Spinal cord (tissue), 9 donors: ENCODE measurements at regions not wholly inside any gene's neighbourhood (a gene's known extent, or its start where the extent isn't known, plus 50 kb on each side); places are given as distances from the start of the nearest gene placed in this dataset.

Source experiments
- DNase-seq, 6 donors: peaks; one replicate each; pipeline versions ENCODE4 v3.0.0 to v3.0.0-alpha.2; 2013 to 2015; ENCODE audit warnings: low spot score in 6 of 6, low read depth in 4 of 6
- H3K27ac ChIP-seq: one replicate; pipeline ENCODE4 v1.5.1; 2013; ENCODE audit warnings: low read depth, low read length, control low read depth
- H3K27me3 ChIP-seq: one replicate; pipeline ENCODE4 v1.6.1; 2013; ENCODE audit warnings: low read length; ENCODE audit not compliant: control insufficient read depth, insufficient read depth
- H3K36me3 ChIP-seq: one replicate; pipeline ENCODE4 v1.6.1; 2013; ENCODE audit warnings: low read length; ENCODE audit not compliant: control insufficient read depth, insufficient read depth
- H3K4me1 ChIP-seq: one replicate; pipeline ENCODE4 v1.6.1; 2013; ENCODE audit warnings: low read length; ENCODE audit not compliant: control insufficient read depth, insufficient read depth
- H3K4me3 ChIP-seq: one replicate; pipeline ENCODE4 v1.5.1; 2013; ENCODE audit warnings: low read depth, low read length, control low read depth
- H3K9me3 ChIP-seq: one replicate; pipeline ENCODE4 v1.6.1; 2013; ENCODE audit warnings: low read length; ENCODE audit not compliant: control insufficient read depth, insufficient read depth
- WGBS: methylation state at CpG from one replicate; pipeline ENCODE4 v1.1.5; 2013; ENCODE audit warnings: missing lambda C conversion rate; ENCODE audit not compliant: insufficient coverage; 5-methylcytosine and 5-hydroxymethylcytosine counted together
- donor health status: healthy.

DNA sequence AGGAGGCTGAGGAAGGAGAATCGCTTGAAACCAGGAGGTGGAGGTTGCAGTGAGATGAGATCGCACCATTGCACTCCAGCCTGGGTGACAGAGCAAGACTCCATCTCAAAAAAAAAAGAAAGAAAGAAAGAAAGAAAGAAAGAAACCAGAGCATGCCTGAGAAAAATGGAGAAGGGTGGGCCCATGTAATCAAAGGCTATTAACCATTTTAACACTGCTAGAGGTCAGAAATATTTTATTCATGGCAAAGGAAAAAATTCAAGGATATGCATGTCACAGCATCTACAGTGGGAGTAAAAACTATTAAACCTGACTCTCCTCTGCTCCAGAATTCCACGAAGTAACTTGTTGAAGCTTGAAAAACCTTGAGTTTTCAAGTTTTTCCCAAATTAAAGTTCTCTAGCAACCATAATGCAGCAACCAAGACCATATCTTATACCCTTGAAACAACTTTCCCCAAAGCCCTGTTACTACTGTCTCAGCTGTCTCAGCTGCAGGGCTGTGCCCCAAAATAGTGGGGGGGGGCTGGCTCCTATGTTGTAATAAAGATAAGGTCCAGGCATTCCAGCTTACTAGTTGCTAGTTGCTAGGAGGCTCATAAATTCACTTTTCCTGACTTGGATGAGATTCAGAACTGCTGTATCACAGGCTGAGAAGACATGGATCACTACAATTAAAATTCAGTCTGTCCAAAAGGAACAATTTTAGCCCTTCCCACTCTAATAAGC is 112.9 kb upstream of the SOD1 start:
- 75% methylated on average over 1 of the region's 3 CpGs for WGBS
- peak in 1 of 6 donors; percentile 46 for DNase-seq
- Histone ChIP-seq H3K4me3 (no peak overlapping the region), H3K4me1 (no peaks in the 10 kb centered on the region), H3K9me3 (no peaks in the 10 kb centered on the region), H3K27ac (peak overlapping the region; percentile 40), H3K36me3 (no peaks in the 10 kb centered on the region), H3K27me3 (no peaks in the 10 kb centered on the region)

DNA sequence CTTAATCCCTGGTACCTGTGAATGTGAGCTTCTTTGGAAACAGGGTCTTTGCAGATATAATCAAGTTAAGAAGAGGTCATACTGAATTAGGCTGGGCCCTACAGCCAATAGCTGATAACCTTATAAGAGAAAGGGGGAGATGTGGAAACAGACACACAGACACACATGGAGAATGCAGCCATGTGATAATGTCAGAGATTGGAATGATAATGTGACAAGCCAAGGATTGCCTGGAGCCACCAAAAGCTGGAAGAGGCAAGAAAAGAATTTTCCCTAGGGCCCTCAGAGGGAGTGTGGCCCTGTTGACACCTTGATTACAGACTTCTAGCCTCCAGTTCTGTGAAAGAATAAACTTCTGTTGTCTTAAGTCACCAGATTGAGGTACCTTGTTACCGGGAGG is 114.5 kb upstream of the SOD1 start:
- Histone ChIP-seq H3K27me3 (no peaks in the 10 kb centered on the region), H3K9me3 (no peaks in the 10 kb centered on the region), H3K36me3 (no peaks in the 10 kb centered on the region), H3K4me1 (no peaks in the 10 kb centered on the region), H3K4me3 (no peak overlapping the region), H3K27ac (no peak overlapping the region)
- 57% methylated on average over 1 of the region's 1 CpG for WGBS
- DNase-seq = no peak

DNA sequence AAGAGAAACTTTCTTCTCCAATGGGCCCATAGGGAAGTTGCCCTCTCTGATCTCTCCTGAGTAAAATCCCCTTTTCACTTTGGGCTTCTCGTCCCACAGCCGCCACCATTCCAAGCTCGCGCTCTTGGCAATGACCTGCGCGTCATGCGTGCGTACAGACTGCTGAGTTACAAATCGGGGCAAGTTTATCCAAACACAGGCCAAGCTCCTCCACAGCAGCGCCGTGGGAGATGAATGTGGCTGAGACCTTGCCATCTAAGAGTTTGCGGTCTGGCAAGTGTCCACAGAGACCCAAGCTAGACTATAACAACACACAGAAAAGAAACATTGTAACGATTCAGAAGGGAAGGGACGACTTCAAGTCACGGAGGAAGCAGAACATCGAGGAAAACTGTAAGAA is 116.3 kb upstream of the SOD1 start:
- H3K4me1 ChIP-seq = no peaks in the 10 kb centered on the region
- no peak overlapping the region for H3K4me3 ChIP-seq
- DNase-seq = peak in 2 of 6 donors; percentile 35 to 52
- no peaks in the 10 kb centered on the region for H3K36me3 ChIP-seq
- no peaks in the 10 kb centered on the region for H3K9me3 ChIP-seq
- peak overlapping the region; percentile 11 for H3K27ac ChIP-seq
- WGBS = 71% methylated on average over 10 of the region's 16 CpGs
- H3K27me3 ChIP-seq = no peaks in the 10 kb centered on the region

DNA sequence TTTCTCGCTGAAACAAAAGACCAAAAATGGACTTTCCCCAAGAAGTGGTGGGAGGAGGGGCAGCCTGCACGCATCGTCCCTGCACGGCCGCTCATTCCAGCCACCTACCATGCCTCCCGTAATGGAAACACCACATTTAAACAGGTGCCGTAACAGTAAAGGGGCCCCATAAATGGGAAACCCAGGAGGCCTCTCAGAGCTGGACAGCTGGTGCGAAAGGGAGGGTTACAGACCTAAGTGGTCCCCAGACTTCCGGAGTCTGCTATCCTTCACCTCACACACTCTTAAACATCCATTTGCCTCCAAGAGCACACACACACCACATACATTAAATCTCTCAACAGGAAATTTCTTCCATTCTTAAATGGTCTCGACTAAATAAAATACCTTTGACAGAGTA is 120.7 kb upstream of the SOD1 start:
- DNase-seq = peak in 1 of 6 donors; percentile 22

DNA sequence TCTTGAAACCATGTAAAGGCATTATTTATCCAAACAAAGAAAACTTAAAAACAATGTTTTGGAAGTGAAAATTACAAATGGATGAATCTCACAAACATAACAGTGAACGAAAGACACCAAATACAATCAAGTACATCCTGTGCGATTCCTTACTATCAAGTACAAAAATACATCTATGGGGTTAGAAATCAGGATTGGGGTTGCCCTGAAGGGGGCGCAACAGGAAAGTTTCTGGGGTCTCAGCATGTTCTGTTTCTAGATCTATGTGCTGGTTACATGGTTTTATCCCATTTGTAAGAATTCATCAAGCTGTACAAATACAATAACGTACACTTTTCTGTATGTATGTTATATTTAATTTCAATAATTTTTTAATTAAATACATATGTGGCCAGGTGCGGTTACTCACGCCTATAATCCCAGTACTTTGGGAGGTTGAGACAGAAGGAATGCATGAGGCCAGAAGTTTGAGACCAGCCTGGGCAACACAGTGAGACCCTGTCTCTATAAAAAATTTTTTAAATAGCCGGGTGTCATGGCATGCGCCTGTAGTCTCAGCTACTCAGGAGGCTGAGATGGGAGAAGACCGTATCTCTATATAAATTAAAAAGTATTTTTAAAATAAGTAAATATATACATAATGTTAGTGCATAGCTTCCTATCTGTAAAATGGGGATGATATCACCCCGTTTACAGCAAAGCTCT is 121.5 kb upstream of the SOD1 start:
- no peak for DNase-seq
- WGBS = no CpG with 5 or more reads among the region's 10 CpGs
- H3K27ac ChIP-seq = no peak overlapping the region

More for the DNA sequence above, 120.7 kb upstream of the SOD1 start:
- Histone ChIP-seq H3K4me1 (no peaks in the 10 kb centered on the region), H3K9me3 (no peaks in the 10 kb centered on the region), H3K27me3 (no peaks in the 10 kb centered on the region), H3K4me3 (no peak overlapping the region), H3K27ac (no peak overlapping the region), H3K36me3 (no peaks in the 10 kb centered on the region)
- 50% methylated on average over 1 of the region's 10 CpGs for WGBS

DNA sequence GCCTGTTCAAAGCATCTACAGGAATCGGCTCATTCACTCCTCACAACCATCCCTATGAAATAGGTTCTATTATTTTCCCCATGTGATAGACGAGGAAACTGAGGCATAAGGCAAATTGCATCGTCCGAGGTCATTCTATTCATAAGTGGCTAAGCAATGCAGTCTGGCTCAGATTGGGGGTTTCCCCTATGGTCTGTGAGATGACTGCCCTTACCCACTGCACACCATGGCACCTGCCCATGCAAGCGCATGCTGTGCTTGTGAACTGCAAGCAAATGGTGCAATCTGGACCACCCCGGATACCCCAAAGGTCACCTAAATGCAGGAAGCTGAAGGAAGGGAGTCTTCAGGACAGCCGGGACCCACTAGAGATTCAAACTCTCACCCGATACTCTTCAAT is 123.4 kb upstream of the SOD1 start:
- H3K4me1 ChIP-seq = peaks cover 8% of the 10 kb centered on the region
- H3K4me3 ChIP-seq = no peak overlapping the region
- 90% methylated on average over 2 of the region's 8 CpGs for WGBS
- H3K27me3 ChIP-seq = no peaks in the 10 kb centered on the region
- H3K36me3 ChIP-seq = no peaks in the 10 kb centered on the region
- no peaks in the 10 kb centered on the region for H3K9me3 ChIP-seq
- no peak overlapping the region for H3K27ac ChIP-seq
- no peak for DNase-seq

More for the DNA sequence above, 121.5 kb upstream of the SOD1 start:
- no peaks in the 10 kb centered on the region for H3K36me3 ChIP-seq
- no peaks in the 10 kb centered on the region for H3K9me3 ChIP-seq
- H3K4me3 ChIP-seq = no peak overlapping the region
- no peaks in the 10 kb centered on the region for H3K4me1 ChIP-seq
- no peaks in the 10 kb centered on the region for H3K27me3 ChIP-seq

DNA sequence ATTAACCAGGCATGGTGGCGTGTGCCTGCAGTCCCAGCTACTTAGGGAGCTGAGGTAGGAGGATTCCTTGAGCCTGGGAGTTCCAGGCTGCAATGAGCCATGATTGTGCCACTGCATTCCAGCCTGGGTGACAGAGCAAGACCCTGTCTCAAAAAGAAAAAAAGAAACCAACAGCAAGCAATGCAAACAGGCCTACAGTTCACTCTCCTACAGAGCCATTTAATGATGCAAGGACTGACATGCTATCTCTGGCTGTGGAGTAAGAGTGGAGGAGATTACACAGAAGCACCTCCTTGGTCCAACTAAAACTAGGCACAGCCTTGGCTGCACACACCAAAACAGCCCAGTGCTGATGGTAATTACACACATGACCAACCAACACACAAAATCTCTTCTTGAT is 127.5 kb upstream of the SOD1 start:
- WGBS = no CpG with 5 or more reads among the region's 1 CpG
- Histone ChIP-seq H3K27ac (no peak overlapping the region), H3K27me3 (no peaks in the 10 kb centered on the region), H3K4me1 (peaks cover 22% of the 10 kb centered on the region), H3K9me3 (no peaks in the 10 kb centered on the region), H3K4me3 (no peak overlapping the region), H3K36me3 (no peaks in the 10 kb centered on the region)
- peak in 1 of 6 donors; percentile 58 for DNase-seq

DNA sequence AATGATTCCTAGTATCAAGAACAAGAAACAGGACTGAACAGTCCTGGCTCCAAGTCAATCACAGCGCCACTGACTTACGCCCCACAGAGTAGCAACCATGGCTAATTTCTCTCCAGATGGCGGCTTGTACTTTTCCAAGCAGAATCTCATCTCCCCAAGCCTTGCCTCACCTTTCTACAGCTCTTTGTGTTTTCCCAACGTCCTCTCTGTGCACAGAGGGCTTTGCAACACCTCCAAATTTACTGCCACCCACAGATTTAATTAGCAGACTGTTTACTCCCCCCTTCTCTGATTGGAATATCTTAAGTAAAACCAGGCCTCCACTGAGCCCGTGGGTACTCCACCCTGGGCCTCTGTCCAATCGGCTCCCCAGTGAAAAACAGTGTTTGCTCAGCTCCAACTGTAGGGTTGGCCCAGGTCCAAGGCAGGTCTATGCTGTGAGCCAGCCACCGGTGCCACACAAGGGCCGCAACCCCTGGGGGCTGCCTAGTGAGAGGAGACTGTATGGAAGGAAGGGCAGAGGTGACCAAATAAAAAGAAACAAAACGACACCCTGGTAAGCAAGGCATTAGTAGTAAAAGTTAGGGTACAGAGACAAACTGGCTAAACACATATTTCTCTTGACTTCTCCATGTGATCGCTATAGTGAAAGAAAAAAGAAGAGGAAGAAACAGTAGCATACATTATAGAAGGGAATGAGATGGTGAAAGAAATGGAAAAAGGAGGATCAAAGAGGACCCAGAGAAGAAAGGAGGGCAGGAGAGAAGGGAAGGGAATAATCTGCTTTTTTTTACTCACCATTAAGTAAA is 128.4 kb upstream of the SOD1 start:
- 22% methylated on average over 7 of the region's 10 CpGs for WGBS
- Histone ChIP-seq H3K36me3 (no peaks in the 10 kb centered on the region), H3K4me1 (peaks cover 22% of the 10 kb centered on the region), H3K9me3 (no peaks in the 10 kb centered on the region), H3K27ac (peak overlapping the region; percentile 66), H3K4me3 (no peak overlapping the region), H3K27me3 (no peaks in the 10 kb centered on the region)
- peak in 2 of 6 donors; percentile 69 to 74 for DNase-seq

DNA sequence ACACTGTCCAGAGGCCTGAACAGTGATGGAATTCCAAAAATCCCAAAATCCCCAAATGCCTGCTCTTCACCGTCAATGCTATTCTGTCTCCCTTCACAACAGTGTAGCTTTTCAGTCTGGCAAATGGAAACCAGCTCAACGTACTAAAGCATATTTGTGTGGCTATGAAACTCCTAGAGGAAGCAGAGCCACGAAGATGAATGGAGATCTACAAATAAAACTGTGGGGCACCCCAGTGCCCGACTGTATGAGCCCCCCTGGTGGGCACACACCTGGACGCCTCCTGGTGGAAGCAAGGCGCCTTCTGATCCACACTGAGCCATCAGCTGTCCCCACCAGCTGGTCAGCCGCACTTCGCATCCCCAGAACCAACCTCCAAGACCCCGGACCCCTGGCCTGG is 129.1 kb upstream of the SOD1 start:
- Histone ChIP-seq H3K27ac (no peak overlapping the region), H3K4me3 (no peak overlapping the region), H3K27me3 (no peaks in the 10 kb centered on the region), H3K4me1 (peaks cover 25% of the 10 kb centered on the region), H3K9me3 (no peaks in the 10 kb centered on the region), H3K36me3 (no peaks in the 10 kb centered on the region)
- no peak for DNase-seq
- WGBS = 78% methylated on average over 6 of the region's 9 CpGs
